ENCODE measurements at regions not wholly inside any gene's neighbourhood (a gene's known extent, or its start where the extent isn't known, plus 50 kb on each side); places are given as distances from the start of the nearest gene placed in this dataset.
"Not testable (repeated sequence)": the region's sequence is repeated elsewhere in the genome, so short reads cannot be mapped to it uniquely, and the experiment has no call there.

- H3K27me3 Mint-ChIP-seq (ENCODE audit: insufficient read depth); H3K4me3 Mint-ChIP-seq; DNase-seq; H3K4me1 Mint-ChIP-seq (ENCODE audit: low read depth); H3K27ac Mint-ChIP-seq: not testable (repeated sequence)
- Mint-ChIP-seq H3K36me3 (ENCODE audit: low read depth) (peaks cover 24% of the 10 kb centered on the region; the same call in 1 of the 2 replicates), H3K9me3 (peaks cover 55% of the 10 kb centered on the region)
These were observed 154.3 kb downstream of the CWH43 start for GRCh38 chr4:49140351-49140750.

- Mint-ChIP-seq H3K36me3 (ENCODE audit: low read depth) (peaks cover 24% of the 10 kb centered on the region; the same call in 1 of the 2 replicates), H3K9me3 (peaks cover 67% of the 10 kb centered on the region)
- not testable (repeated sequence) for DNase-seq; H3K4me1 Mint-ChIP-seq (ENCODE audit: low read depth); H3K4me3 Mint-ChIP-seq; H3K27me3 Mint-ChIP-seq (ENCODE audit: insufficient read depth); H3K27ac Mint-ChIP-seq
These were observed 155.9 kb downstream of the CWH43 start for GRCh38 chr4:49141955-49142354.

DNA sequence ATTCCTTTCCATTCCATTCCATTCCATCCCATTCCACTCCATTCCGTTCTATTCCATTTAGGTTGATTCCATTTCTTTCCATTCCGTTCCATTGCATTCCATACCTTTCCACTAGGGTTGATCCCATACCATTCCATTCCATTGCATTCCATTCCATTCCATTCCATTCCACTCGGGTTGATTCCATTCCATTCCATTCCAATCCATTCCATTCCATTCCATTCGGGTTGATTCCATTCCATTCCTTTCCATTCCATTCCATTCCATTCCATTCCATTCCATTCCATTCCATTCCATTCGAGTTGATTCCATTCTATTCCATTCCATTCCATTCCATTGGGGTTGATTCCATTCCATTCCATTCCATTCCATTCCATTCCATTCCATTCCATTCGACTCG is 161.1 kb downstream of the CWH43 start:
- H3K9me3 Mint-ChIP-seq, result peaks cover 92% of the 10 kb centered on the region
- H3K4me3 Mint-ChIP-seq; DNase-seq; H3K27ac Mint-ChIP-seq; H3K4me1 Mint-ChIP-seq (ENCODE audit: low read depth); H3K27me3 Mint-ChIP-seq (ENCODE audit: insufficient read depth): not testable (repeated sequence)
- peaks cover 39% of the 10 kb centered on the region for H3K36me3 Mint-ChIP-seq (ENCODE audit: low read depth)

GRCh38 chr4:49147596-49147995 is 161.5 kb downstream of the CWH43 start:
- H3K27me3 Mint-ChIP-seq (ENCODE audit: insufficient read depth); H3K27ac Mint-ChIP-seq; H3K4me3 Mint-ChIP-seq; DNase-seq; H3K4me1 Mint-ChIP-seq (ENCODE audit: low read depth): not testable (repeated sequence)
- peaks cover 95% of the 10 kb centered on the region for H3K9me3 Mint-ChIP-seq
- peaks cover 39% of the 10 kb centered on the region for H3K36me3 Mint-ChIP-seq (ENCODE audit: low read depth)

- not testable (repeated sequence) for H3K4me3 Mint-ChIP-seq; H3K4me1 Mint-ChIP-seq (ENCODE audit: low read depth); H3K27ac Mint-ChIP-seq; H3K27me3 Mint-ChIP-seq (ENCODE audit: insufficient read depth)
- H3K36me3 Mint-ChIP-seq (ENCODE audit: low read depth), result peaks cover 44% of the 10 kb centered on the region
- H3K9me3 Mint-ChIP-seq, result peaks cover 96% of the 10 kb centered on the region
- peak; percentile 59 for DNase-seq
These were observed 163.2 kb downstream of the CWH43 start for GRCh38 chr4:49149006-49149975.

DNA sequence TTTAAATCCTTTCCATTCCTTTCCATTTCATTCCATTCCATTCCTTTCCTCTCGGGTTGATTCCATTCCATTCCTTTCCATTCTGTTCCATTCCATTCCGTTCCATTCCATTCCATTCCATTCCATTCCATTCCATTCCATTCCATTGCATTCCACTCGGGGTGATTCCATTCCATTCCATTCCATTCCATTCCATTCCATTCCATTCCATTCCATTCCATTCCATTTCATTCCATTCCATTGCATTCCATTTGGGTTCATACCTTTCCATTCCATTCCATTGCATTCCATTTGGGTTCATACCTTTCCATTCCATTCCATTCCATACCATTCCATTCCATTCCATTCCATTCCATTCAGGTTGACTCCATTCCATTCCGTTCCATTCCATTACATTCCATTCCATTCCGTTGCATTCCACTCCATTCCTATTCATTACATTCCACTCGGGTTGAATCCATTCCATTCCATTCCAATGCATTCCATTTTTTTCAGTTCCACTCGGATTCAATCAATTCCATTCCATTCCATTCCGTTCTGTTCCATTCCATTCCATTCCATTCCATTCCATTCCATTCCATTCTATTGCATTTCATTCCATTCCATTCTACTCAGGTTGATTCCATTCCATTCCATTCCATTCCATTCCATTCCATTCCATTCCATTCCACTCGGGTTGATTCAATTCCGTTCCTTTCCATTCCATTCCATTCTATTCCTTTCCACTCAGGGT is 164.4 kb downstream of the CWH43 start:
- DNase-seq; H3K27me3 Mint-ChIP-seq (ENCODE audit: insufficient read depth); H3K4me3 Mint-ChIP-seq; H3K4me1 Mint-ChIP-seq (ENCODE audit: low read depth); H3K27ac Mint-ChIP-seq: not testable (repeated sequence)
- Mint-ChIP-seq H3K9me3 (peaks cover 97% of the 10 kb centered on the region), H3K36me3 (ENCODE audit: low read depth) (peaks cover 49% of the 10 kb centered on the region)

DNA sequence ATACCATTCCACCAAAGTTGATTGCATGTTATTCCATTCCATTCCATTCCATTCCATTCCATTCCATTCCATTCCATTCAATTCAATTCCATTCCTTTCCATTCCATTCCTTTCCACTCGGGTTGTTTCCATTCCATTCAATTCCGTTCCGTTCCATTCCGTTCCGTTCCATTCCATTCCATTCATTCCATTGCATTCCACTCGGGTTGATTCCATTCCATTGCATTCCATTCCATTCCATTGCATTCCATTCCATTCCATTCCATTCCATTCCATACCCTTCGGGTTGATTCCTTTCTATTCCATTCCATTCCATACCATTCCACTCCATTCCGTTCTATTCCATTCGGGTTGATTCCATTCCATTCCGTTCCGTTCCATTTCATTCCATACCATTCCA is 166.9 kb downstream of the CWH43 start:
- not testable (repeated sequence) for H3K4me1 Mint-ChIP-seq (ENCODE audit: low read depth); H3K27ac Mint-ChIP-seq; DNase-seq; H3K27me3 Mint-ChIP-seq (ENCODE audit: insufficient read depth); H3K4me3 Mint-ChIP-seq
- peaks cover 93% of the 10 kb centered on the region for H3K9me3 Mint-ChIP-seq
- H3K36me3 Mint-ChIP-seq (ENCODE audit: low read depth), result peaks cover 50% of the 10 kb centered on the region

- not testable (repeated sequence) for H3K4me3 Mint-ChIP-seq
These were observed 168.4 kb downstream of the CWH43 start for GRCh38 chr4:49154308-49155103.

GRCh38 chr4:49155270-49155669 is 169.2 kb downstream of the CWH43 start:
- not testable (repeated sequence) for H3K4me1 Mint-ChIP-seq (ENCODE audit: low read depth); H3K27me3 Mint-ChIP-seq (ENCODE audit: insufficient read depth); DNase-seq; H3K27ac Mint-ChIP-seq; H3K4me3 Mint-ChIP-seq
- Mint-ChIP-seq H3K9me3 (peaks cover 77% of the 10 kb centered on the region), H3K36me3 (ENCODE audit: low read depth) (peaks cover 42% of the 10 kb centered on the region; the same call in 1 of the 2 replicates)

More at GRCh38 chr4:49154308-49155103, 168.4 kb downstream of the CWH43 start:
- H3K27ac Mint-ChIP-seq; DNase-seq; H3K27me3 Mint-ChIP-seq (ENCODE audit: insufficient read depth); H3K4me1 Mint-ChIP-seq (ENCODE audit: low read depth): not testable (repeated sequence)
- Mint-ChIP-seq H3K9me3 (peaks cover 85% of the 10 kb centered on the region), H3K36me3 (ENCODE audit: low read depth) (peaks cover 47% of the 10 kb centered on the region)

- not testable (repeated sequence) for H3K4me3 Mint-ChIP-seq; H3K27ac Mint-ChIP-seq; H3K27me3 Mint-ChIP-seq (ENCODE audit: insufficient read depth); H3K4me1 Mint-ChIP-seq (ENCODE audit: low read depth); DNase-seq
- peaks cover 67% of the 10 kb centered on the region for H3K9me3 Mint-ChIP-seq
- H3K36me3 Mint-ChIP-seq (ENCODE audit: low read depth), result peaks cover 35% of the 10 kb centered on the region; the same call in 1 of the 2 replicates
These were observed 170.2 kb downstream of the CWH43 start for GRCh38 chr4:49156309-49156708.

DNA sequence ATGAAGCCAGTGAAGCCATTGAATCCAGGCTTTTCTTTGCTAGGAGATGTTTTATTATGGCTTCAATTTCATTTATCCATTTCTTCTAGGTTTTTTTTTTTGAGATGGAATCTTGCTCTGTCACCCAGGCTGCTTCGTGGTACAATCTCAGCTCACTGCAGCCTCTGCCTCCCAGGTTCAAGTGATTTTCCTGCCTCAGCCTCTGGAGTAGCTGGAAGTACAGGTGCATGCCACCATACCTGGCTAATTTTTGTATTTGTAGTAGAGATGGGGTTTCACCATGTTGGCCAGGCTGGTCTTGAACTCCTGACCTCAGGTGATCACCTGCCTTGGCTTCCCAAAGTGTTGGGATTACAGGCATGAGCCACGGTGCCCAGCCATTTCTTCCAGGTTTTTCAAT is 171.6 kb downstream of the CWH43 start:
- H3K4me3 Mint-ChIP-seq; H3K4me1 Mint-ChIP-seq (ENCODE audit: low read depth); H3K27ac Mint-ChIP-seq; H3K27me3 Mint-ChIP-seq (ENCODE audit: insufficient read depth); DNase-seq: not testable (repeated sequence)
- Mint-ChIP-seq H3K36me3 (ENCODE audit: low read depth) (peaks cover 35% of the 10 kb centered on the region; the same call in 1 of the 2 replicates), H3K9me3 (peaks cover 55% of the 10 kb centered on the region)

GRCh38 chr4:49161111-49161541 is 175.1 kb downstream of the CWH43 start:
- not testable (repeated sequence) for DNase-seq; H3K4me3 Mint-ChIP-seq; H3K27me3 Mint-ChIP-seq (ENCODE audit: insufficient read depth); H3K27ac Mint-ChIP-seq; H3K4me1 Mint-ChIP-seq (ENCODE audit: low read depth); H3K36me3 Mint-ChIP-seq (ENCODE audit: low read depth)
- H3K9me3 Mint-ChIP-seq, result peaks cover 26% of the 10 kb centered on the region

DNA sequence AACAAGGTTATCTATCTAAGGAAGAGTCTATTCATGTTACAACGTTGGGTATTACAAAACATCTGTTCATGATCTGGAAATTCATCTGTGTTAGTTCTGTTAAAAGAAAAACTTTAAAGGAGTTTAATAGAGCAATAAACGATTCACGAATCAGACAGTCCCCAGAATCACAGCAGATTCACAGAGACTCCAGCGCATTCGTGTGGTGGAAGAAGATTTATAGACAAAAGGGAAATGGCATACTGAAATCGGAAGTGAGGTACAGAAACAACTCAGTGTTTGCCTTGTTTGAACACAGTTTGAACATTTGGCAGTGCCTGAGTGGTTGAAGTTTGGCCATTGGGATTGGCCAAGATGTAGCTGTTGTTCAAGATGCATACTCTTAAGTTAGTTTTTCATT is 178.8 kb downstream of the CWH43 start:
- H3K4me3 Mint-ChIP-seq; H3K27me3 Mint-ChIP-seq (ENCODE audit: insufficient read depth); H3K27ac Mint-ChIP-seq; DNase-seq; H3K36me3 Mint-ChIP-seq (ENCODE audit: low read depth); H3K9me3 Mint-ChIP-seq; H3K4me1 Mint-ChIP-seq (ENCODE audit: low read depth): not testable (repeated sequence)

Measured in HFFc6 (cell line).